Activated T-cell treated with anti-CD3 and anti-CD28 coated beads, Interleukin-2, amount 50 U/mL, for 72 hours (primary cell): ENCODE measurements at regions not wholly inside any gene's neighbourhood (a gene's known extent, or its start where the extent isn't known, plus 50 kb on each side); places are given as distances from the start of the nearest gene placed in this dataset.

Source experiments
- ATAC-seq, 2 donors: fragments of 150-1000 bp; cut with Tn5 transposase; replicated peaks in 1 of 2; 2 replicates each; pipeline ENCODE4 v1.10.0; 2021; ENCODE audit warnings: moderate library complexity in 2 of 2, mild to moderate bottlenecking in 1 of 2
- DNase-seq, 2 donors: peaks; one replicate each; pipeline ENCODE4 v3.0.0; 2021 to 2022; ENCODE audit warnings: mixed read lengths in 1 of 2
- H3K27ac Mint-ChIP-seq: one replicate; pipeline ENCODE4 v1.8.0; 2022; ENCODE audit warnings: mild to moderate bottlenecking, moderate library complexity, mixed read lengths
- H3K27me3 Mint-ChIP-seq: one replicate; pipeline ENCODE4 v1.8.0; 2022; ENCODE audit warnings: low read depth, mixed read lengths
- H3K36me3 Mint-ChIP-seq, 2 donors: one replicate each; pipeline ENCODE4 v1.8.0; 2022; ENCODE audit warnings: mixed read lengths in 2 of 2, mild to moderate bottlenecking in 1 of 2; ENCODE audit not compliant: insufficient read depth in 2 of 2
- H3K4me1 Mint-ChIP-seq: one replicate; pipeline ENCODE4 v1.8.0; 2022; ENCODE audit warnings: low read depth, mixed read lengths
- H3K4me3 Mint-ChIP-seq, 2 donors: one replicate each; pipeline ENCODE4 v1.8.0; 2022; ENCODE audit warnings: mild to moderate bottlenecking in 2 of 2, mixed read lengths in 2 of 2, moderate library complexity in 2 of 2
- H3K9me3 Mint-ChIP-seq, 2 donors: one replicate each; pipeline ENCODE4 v1.8.0; 2022; ENCODE audit warnings: mixed read lengths in 2 of 2

DNA sequence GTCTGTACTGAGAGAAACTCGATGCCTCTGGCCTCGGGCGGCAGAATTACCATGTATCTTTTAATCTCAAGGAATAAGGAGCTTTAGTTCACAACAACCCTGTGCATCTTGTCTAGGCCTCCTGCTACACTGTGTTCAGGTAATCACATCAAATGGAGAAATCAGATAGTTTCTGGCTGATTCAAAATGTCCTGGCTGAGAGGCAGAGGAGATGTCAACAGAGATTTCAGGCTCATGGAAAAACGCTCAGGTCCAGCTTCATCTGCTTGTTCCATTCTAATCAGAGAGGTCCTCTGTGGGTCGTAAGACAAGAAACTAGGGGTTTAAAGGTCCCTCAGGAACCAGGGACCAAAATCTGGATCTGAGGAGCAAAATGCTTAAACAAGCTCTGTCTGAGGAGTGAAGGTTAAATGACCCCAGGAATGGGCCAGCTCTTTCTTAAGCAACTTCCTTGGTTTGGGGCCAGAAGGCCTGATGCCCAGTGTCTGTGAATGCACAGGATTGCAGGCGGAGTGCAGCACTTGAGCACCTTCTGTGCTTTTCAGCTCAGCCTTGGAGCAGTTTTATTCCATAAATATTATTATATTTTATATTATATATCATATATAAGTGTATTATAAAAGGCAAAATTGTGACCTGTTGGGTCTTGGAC is 170.2 kb upstream of the PRICKLE1 start:
- Mint-ChIP-seq H3K36me3 (no peaks in the 10 kb centered on the region), H3K27me3 (no peaks in the 10 kb centered on the region), H3K4me3 (no peak overlapping the region), H3K9me3 (peaks cover 0 to 2% of the 10 kb centered on the region in 2 donors), H3K4me1 (no peaks in the 10 kb centered on the region), H3K27ac (no peak overlapping the region)
- no peak for ATAC-seq
- DNase-seq, result no peak

DNA sequence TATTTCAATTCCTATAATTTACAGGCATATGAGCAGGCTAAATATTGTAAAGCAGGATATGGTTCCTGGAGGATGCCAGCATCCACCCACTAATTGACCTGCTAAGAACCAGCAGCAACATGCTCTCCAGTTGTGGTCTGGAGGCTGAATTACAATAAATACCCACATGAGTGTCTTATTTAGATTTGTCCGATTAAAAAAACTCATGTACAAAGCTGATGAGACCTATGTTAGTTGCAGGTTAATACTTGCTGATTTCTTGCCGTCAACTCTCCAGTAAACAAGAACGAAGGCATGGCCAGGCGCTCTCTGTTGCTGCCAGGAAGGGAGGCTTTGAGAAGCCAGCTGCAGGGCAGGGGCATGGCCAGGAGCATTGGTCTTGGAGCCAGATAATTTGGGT is 169.3 kb upstream of the PRICKLE1 start:
- no peaks in the 10 kb centered on the region for H3K36me3 Mint-ChIP-seq
- no peaks in the 10 kb centered on the region for H3K4me1 Mint-ChIP-seq
- H3K27me3 Mint-ChIP-seq, result no peaks in the 10 kb centered on the region
- no peak for ATAC-seq
- DNase-seq, result no peak
- no peak overlapping the region for H3K27ac Mint-ChIP-seq
- H3K9me3 Mint-ChIP-seq, result peaks cover 0 to 2% of the 10 kb centered on the region in 2 donors
- no peak overlapping the region for H3K4me3 Mint-ChIP-seq

- Mint-ChIP-seq H3K36me3 (no peaks in the 10 kb centered on the region), H3K9me3 (peaks cover 0 to 2% of the 10 kb centered on the region in 2 donors), H3K27ac (no peak overlapping the region), H3K4me3 (no peak overlapping the region), H3K27me3 (no peaks in the 10 kb centered on the region), H3K4me1 (no peaks in the 10 kb centered on the region)
- ATAC-seq, result no peak
- DNase-seq, result no peak
Observed at GRCh38 chr12:42757624-42758119, 168.1 kb upstream of the PRICKLE1 start.

DNA sequence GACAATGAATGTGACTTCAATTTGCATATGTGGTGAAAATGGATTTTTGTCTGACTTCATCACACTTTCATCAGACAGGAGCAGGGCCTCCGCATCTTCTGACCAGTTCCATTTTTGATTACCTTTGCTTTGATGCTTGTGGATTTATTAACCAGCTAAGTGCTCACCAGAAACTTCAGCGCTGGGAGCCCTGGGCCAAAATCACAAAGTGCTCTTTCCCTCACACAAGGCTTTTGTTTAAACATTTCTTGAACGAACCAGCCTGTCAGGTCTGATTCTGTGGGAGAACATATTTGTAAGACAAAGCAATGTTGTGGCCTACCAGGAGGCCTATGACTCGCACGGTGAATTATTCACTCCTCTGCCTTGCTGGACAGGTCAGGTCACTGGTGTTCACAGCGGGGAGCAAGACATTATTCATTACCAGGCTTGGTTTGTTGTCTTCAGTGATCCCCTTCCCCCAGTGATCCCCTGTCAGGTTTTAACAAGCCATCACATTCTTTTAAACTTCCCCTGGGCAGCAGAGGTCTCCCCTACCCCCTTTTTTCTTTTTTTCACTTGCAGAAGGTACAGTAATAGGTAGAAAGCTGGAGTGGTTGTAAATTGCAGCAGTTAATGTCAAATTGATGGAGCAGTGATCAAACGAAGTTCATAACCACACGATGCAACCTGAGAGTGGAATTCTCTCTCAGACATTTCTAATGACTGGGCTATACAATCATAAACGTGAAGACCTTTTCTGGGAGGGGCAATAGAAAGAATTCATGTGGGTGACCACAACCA is 167.5 kb upstream of the PRICKLE1 start:
- Mint-ChIP-seq H3K4me3 (no peak overlapping the region), H3K36me3 (no peaks in the 10 kb centered on the region), H3K27me3 (no peaks in the 10 kb centered on the region), H3K27ac (no peak overlapping the region), H3K4me1 (no peaks in the 10 kb centered on the region), H3K9me3 (peaks cover 0 to 2% of the 10 kb centered on the region in 2 donors)
- DNase-seq, result no peak
- no peak for ATAC-seq

DNA sequence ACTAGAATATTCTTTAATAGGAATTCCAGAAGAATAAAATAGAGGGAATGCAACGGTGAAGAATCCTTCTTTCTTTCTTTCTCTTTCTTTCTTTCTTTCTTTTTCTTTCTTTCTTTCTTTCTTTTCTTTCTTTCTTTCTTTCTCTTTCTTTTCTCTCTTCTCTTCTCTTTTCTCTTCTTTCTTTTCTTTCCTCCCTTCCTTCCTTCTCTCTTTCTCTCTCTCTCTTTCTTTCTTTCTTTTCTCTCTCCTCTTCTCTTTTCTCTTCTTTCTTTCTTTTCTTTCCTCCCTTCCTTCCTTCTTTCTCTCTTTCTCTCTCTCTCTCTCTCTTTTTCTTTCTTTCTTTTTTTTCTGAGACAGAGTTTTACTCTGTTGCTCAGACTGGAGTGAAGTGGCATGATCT is 160.8 kb upstream of the PRICKLE1 start:
- H3K27me3 Mint-ChIP-seq, result no peaks in the 10 kb centered on the region
- no peak for ATAC-seq
- peaks cover 4 to 6% of the 10 kb centered on the region in 2 donors for H3K9me3 Mint-ChIP-seq
- H3K4me1 Mint-ChIP-seq, result no peaks in the 10 kb centered on the region
- no peaks in the 10 kb centered on the region for H3K36me3 Mint-ChIP-seq
- H3K4me3 Mint-ChIP-seq, result no peak overlapping the region
- DNase-seq, result no peak
- H3K27ac Mint-ChIP-seq, result no peak overlapping the region

- no peak for DNase-seq
- Mint-ChIP-seq H3K4me1 (no peaks in the 10 kb centered on the region), H3K36me3 (no peaks in the 10 kb centered on the region), H3K27me3 (no peaks in the 10 kb centered on the region), H3K27ac (no peak overlapping the region), H3K4me3 (no peak overlapping the region), H3K9me3 (peaks cover 4 to 6% of the 10 kb centered on the region in 2 donors)
- ATAC-seq, result no peak
Observed at GRCh38 chr12:42749239-42749638, 159.7 kb upstream of the PRICKLE1 start.

DNA sequence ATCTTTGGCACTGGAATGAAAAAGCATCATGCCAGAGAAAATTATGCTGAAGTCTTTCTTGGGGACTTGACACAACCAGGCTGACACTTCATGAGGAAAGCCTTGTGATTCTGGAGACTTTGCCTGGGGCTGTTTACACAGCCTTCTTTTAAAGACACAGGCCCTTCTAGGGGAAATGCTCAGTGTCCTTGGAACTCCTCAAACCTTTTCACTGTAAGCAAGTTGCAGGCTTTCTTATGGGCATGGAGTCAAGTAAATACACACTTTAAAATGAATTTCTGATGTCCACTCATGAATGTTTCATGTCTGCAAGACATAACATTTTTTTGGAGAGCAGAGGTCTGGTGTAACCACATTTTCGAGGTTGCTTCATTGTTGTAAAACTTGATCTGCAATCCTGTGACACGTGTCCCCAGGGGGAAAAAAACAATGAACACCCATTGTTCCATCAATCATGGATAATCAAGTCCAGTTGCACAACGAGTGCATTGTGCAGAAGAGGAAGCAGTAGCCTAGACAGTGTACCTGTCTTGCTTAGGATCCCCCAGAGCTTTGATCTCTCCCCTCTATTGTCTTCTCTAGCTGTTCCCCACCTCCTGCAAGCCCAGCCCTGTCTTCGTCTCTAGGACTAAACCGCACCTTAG is 155.1 kb upstream of the PRICKLE1 start:
- Mint-ChIP-seq H3K9me3 (peaks cover 4 to 6% of the 10 kb centered on the region in 2 donors), H3K27me3 (no peaks in the 10 kb centered on the region), H3K4me3 (no peak overlapping the region), H3K4me1 (no peaks in the 10 kb centered on the region), H3K36me3 (no peaks in the 10 kb centered on the region), H3K27ac (no peak overlapping the region)
- ATAC-seq (no peak), DNase-seq (no peak)

GRCh38 chr12:42742716-42743115 is 153.2 kb upstream of the PRICKLE1 start:
- no peaks in the 10 kb centered on the region for H3K36me3 Mint-ChIP-seq
- H3K4me1 Mint-ChIP-seq, result no peaks in the 10 kb centered on the region
- ATAC-seq (no peak), DNase-seq (no peak)
- no peak overlapping the region for H3K4me3 Mint-ChIP-seq
- H3K9me3 Mint-ChIP-seq, result peaks cover 4 to 5% of the 10 kb centered on the region in 2 donors
- no peaks in the 10 kb centered on the region for H3K27me3 Mint-ChIP-seq
- H3K27ac Mint-ChIP-seq, result no peak overlapping the region

- Mint-ChIP-seq H3K27ac (no peak overlapping the region), H3K36me3 (no peaks in the 10 kb centered on the region), H3K27me3 (no peaks in the 10 kb centered on the region), H3K9me3 (peaks cover 1 to 4% of the 10 kb centered on the region in 2 donors), H3K4me3 (no peak overlapping the region), H3K4me1 (no peaks in the 10 kb centered on the region)
- DNase-seq, result no peak
- no peak for ATAC-seq
Observed at GRCh38 chr12:42741771-42742510, 152.4 kb upstream of the PRICKLE1 start.

DNA sequence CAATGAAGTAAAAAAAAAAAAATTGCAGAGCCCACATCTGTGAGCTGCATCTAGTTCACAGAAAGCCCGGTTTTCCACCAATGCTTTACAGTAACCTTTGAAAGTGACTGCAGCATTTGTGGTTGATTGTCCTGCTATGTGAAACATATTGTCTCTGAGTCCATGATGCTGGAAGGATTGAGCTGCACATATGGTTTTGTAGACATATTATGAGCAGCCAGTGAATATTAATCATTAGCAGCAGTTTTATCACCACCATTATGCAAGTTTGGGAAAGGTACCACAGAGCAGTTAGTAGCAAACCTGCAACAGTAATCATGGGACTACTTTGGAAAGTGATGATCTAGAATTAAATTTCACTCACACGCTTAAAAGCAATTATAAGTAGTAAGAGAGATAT is 151.5 kb upstream of the PRICKLE1 start:
- H3K27ac Mint-ChIP-seq, result no peak overlapping the region
- no peaks in the 10 kb centered on the region for H3K27me3 Mint-ChIP-seq
- no peak overlapping the region for H3K4me3 Mint-ChIP-seq
- DNase-seq, result no peak
- peaks cover 1 to 4% of the 10 kb centered on the region in 2 donors for H3K9me3 Mint-ChIP-seq
- no peaks in the 10 kb centered on the region for H3K36me3 Mint-ChIP-seq
- H3K4me1 Mint-ChIP-seq, result no peaks in the 10 kb centered on the region
- ATAC-seq, result no peak

GRCh38 chr12:42737398-42737797 is 147.9 kb upstream of the PRICKLE1 start:
- Mint-ChIP-seq H3K27me3 (no peaks in the 10 kb centered on the region), H3K4me1 (no peaks in the 10 kb centered on the region), H3K9me3 (peaks cover 0 to 2% of the 10 kb centered on the region in 2 donors), H3K4me3 (no peak overlapping the region), H3K36me3 (no peaks in the 10 kb centered on the region), H3K27ac (no peak overlapping the region)
- ATAC-seq, result no peak
- no peak for DNase-seq

DNA sequence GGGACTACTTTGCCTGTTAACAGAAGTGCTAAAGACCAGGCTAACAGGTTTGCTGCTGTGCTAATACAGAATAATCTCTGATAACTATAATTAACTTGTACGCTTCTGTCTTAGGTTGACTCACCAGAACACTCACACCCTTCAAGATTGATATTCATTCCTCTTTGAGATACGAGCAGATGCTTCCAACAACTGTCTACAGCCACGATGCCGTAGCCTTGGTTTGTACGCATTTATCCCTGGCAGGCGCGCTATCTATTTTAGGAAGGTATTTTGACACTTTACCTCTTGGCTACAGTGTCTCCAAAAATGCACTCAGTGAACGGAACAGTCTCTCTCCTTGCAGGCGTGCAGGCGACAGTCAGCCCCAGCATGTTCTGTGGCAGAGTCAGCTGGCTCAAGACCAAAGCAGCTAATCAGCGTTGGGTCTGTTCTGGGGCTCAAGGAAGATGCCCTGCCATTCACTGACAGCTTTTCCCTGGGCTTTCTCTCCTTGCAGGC is 146.4 kb upstream of the PRICKLE1 start:
- no peak for ATAC-seq
- Mint-ChIP-seq H3K4me3 (no peak overlapping the region), H3K27me3 (no peaks in the 10 kb centered on the region), H3K4me1 (no peaks in the 10 kb centered on the region), H3K9me3 (peaks cover 2% of the 10 kb centered on the region in 2 donors), H3K36me3 (no peaks in the 10 kb centered on the region), H3K27ac (no peak overlapping the region)
- no peak for DNase-seq

GRCh38 chr12:42733911-42734310 is 144.4 kb upstream of the PRICKLE1 start:
- H3K27ac Mint-ChIP-seq, result no peak overlapping the region
- H3K27me3 Mint-ChIP-seq, result no peaks in the 10 kb centered on the region
- no peaks in the 10 kb centered on the region for H3K4me1 Mint-ChIP-seq
- no peaks in the 10 kb centered on the region for H3K36me3 Mint-ChIP-seq
- peaks cover 2% of the 10 kb centered on the region in 2 donors for H3K9me3 Mint-ChIP-seq
- no peak for DNase-seq
- no peak for ATAC-seq
- no peak overlapping the region for H3K4me3 Mint-ChIP-seq
